Colonic mucosa (tissue), 4 donors: ENCODE measurements at regions not wholly inside any gene's neighbourhood (a gene's known extent, or its start where the extent isn't known, plus 50 kb on each side); places are given as distances from the start of the nearest gene placed in this dataset.

Experiments
- DNase-seq: peaks from one replicate; pipeline ENCODE4 v3.0.0-alpha.2; 2020
- H3K27ac ChIP-seq: fragments of 200-600 bp; one replicate; pipeline ENCODE4 v1.8.0; 2021
- H3K27me3 ChIP-seq: fragments of 200-600 bp; one replicate; pipeline ENCODE4 v1.8.0; 2021
- H3K36me3 ChIP-seq: fragments of 200-600 bp; one replicate; pipeline ENCODE4 v1.8.0; 2021
- H3K4me1 ChIP-seq: fragments of 200-600 bp; one replicate; pipeline ENCODE4 v1.8.0; 2021; ENCODE audit warnings: mild to moderate bottlenecking
- H3K4me3 ChIP-seq: fragments of 200-600 bp; one replicate; pipeline ENCODE4 v1.8.0; 2021
- H3K9ac ChIP-seq, 2 donors: one replicate each; pipeline ENCODE4 v1.7.0; 2013; ENCODE audit warnings: control low read depth in 2 of 2, low read depth in 2 of 2, low read length in 2 of 2
- H3K9me3 ChIP-seq: fragments of 200-600 bp; one replicate; pipeline ENCODE4 v1.8.0; 2021
- CTCF ChIP-seq: fragments of 200-600 bp; IDR thresholded peaks from one replicate; pipeline ENCODE4 v1.8.0; 2022; ENCODE audit warnings: antibody characterized with exemption, mild to moderate bottlenecking
- intact Hi-C: fragments of 100-400 bp; cut with DNase I; formaldehyde crosslinking; loops from one replicate; pipeline ENCODE4 v1.14.1; 2022
- donor health status: healthy.
- donor health status: DM: no; HTN: no; CAD: no.
- donor health status: DM: no; HTN: no; CAD: no.

DNA sequence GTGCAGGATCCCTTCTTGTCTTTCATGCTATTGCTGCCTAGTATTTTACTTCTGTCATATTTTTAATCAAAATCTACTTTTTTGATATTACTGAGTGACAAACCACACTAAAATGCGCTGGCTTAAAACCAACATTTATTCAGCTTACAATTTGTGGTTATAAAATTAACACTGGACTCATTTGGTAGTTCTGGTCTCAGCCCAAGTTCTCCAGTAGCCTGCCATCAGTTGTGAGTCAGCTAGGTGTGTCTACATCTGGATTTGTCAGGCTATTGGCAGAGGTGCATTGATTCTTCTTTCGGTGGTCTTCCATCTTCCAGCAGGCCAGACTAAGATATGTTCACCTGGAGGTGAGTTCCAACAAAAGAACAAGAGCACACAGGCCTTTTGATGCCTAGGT lies 765.1 kb upstream of the FBXO33 start:
- no peak overlapping the region for H3K27ac ChIP-seq
- no peaks in the 10 kb centered on the region for H3K27me3 ChIP-seq
- H3K9ac ChIP-seq = no peak overlapping the region
- TF ChIP-seq CTCF = no peak
- no peaks in the 10 kb centered on the region for H3K36me3 ChIP-seq
- H3K4me3 ChIP-seq = no peak overlapping the region
- DNase-seq = no peak
- intact Hi-C loops = no loop called here
- no peaks in the 10 kb centered on the region for H3K4me1 ChIP-seq
- no peaks in the 10 kb centered on the region for H3K9me3 ChIP-seq

DNA sequence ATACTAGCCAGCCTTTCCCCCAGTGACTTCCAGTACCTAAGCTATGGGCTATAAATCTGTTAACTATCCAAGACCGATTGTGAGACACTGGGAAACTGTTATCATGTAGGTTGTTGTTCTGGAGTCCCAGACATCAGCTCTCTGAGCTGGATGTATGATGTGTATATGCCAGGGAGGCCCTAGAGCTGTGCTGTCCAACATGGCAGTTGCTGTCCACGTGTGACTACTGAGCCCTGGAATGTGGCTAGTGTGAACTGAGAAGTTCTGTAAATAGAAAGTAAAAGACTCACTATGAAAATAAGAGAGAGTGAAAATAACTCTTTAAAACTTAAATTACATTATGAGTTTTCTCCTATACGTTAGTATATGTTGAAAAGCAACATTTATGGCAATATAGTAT lies 755.8 kb upstream of the FBXO33 start:
- H3K9me3 ChIP-seq = no peaks in the 10 kb centered on the region
- no peak overlapping the region for H3K27ac ChIP-seq
- no peaks in the 10 kb centered on the region for H3K4me1 ChIP-seq
- no peaks in the 10 kb centered on the region for H3K36me3 ChIP-seq
- no peak overlapping the region for H3K4me3 ChIP-seq
- no peak for TF ChIP-seq CTCF
- H3K9ac ChIP-seq = no peak overlapping the region
- DNase-seq = no peak
- intact Hi-C loops = no loop called here
- no peaks in the 10 kb centered on the region for H3K27me3 ChIP-seq

GRCh38 chr14:40164083-40164482 lies 731.9 kb upstream of the FBXO33 start:
- Histone ChIP-seq H3K27ac (no peak overlapping the region), H3K4me1 (no peaks in the 10 kb centered on the region), H3K27me3 (no peaks in the 10 kb centered on the region), H3K4me3 (no peak overlapping the region), H3K36me3 (no peaks in the 10 kb centered on the region), H3K9me3 (no peaks in the 10 kb centered on the region), H3K9ac (no peak overlapping the region)
- intact Hi-C loops = no loop called here
- no peak for TF ChIP-seq CTCF
- DNase-seq = no peak

DNA sequence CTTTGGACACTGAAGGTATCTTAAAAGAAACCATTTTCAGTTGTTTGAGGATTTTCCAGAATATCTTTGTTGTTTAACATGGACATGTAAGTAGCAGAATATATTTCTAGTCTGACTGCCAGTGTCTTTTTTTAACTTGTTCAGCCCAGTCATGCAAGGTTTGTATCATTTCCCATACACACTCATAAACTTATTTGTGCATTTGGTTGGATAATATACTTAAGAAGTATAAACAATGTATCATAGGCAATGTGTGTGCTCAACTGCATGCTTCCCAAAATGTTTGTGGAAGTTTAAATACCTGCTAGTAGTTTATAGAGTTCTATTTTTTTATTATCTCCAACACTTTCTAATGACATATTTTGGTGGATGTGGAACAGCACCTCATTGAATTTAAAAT lies 707.4 kb upstream of the FBXO33 start:
- no peak for TF ChIP-seq CTCF
- H3K36me3 ChIP-seq = no peaks in the 10 kb centered on the region
- H3K4me1 ChIP-seq = no peaks in the 10 kb centered on the region
- no peaks in the 10 kb centered on the region for H3K27me3 ChIP-seq
- H3K9ac ChIP-seq = no peak overlapping the region
- H3K9me3 ChIP-seq = no peaks in the 10 kb centered on the region
- intact Hi-C loops = no loop called here
- DNase-seq = no peak
- no peak overlapping the region for H3K4me3 ChIP-seq
- no peak overlapping the region for H3K27ac ChIP-seq

DNA sequence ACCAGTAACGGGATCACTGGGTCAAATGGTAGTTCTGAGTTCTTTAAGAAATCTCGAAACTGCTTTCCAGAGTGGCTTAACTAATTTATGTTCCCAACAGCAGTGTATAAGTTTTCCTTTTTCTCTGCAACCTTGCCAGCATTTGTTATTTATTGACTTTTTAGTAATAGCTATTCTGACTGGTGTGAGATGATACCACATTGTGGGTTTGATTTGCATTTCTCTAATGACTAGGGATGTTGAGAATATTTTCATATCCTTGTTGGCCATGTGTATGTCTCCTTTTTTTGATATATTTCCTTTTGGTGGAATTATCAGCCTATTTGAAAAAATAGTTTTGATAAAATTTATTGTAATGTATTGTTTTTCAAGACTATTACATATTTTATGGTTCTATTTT lies 701.2 kb upstream of the FBXO33 start:
- H3K9ac ChIP-seq = no peak overlapping the region
- no peak for TF ChIP-seq CTCF
- H3K9me3 ChIP-seq = no peaks in the 10 kb centered on the region
- H3K27ac ChIP-seq = no peak overlapping the region
- no peaks in the 10 kb centered on the region for H3K4me1 ChIP-seq
- H3K4me3 ChIP-seq = no peak overlapping the region
- intact Hi-C loops = no loop called here
- H3K27me3 ChIP-seq = no peaks in the 10 kb centered on the region
- no peak for DNase-seq
- no peaks in the 10 kb centered on the region for H3K36me3 ChIP-seq

DNA sequence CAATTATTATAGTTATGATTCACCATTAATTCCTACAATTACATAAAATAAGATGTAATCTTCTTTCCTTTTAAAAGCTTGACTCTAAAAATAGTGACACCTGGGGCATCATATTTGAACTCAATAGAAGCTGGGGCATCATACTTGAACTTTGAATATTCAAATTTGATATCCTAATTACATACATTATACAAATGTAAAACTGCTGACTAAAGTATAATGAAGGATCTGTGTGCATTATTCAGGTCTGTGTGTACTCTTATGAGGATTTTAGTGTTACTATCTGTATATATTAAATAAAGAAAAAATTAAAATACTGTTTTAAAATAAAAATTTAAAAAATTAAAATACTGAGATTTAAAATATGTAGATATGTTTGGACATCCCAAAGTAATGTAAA lies 696.9 kb upstream of the FBXO33 start:
- no peak for DNase-seq
- H3K9me3 ChIP-seq = no peaks in the 10 kb centered on the region
- H3K27ac ChIP-seq = no peak overlapping the region
- no peaks in the 10 kb centered on the region for H3K27me3 ChIP-seq
- no peak for TF ChIP-seq CTCF
- no peaks in the 10 kb centered on the region for H3K36me3 ChIP-seq
- no peak overlapping the region for H3K4me3 ChIP-seq
- intact Hi-C loops = no loop called here
- no peak overlapping the region for H3K9ac ChIP-seq
- H3K4me1 ChIP-seq = no peaks in the 10 kb centered on the region
